Stomach (tissue), 8 donors: ENCODE measurements at regions not wholly inside any gene's neighbourhood (a gene's known extent, or its start where the extent isn't known, plus 50 kb on each side); places are given as distances from the start of the nearest gene placed in this dataset.

Experiments
- DNase-seq, 2 donors: peaks; one replicate each; pipeline versions ENCODE4 v3.0.0 to v3.0.0-alpha.2; 2013 to 2019
- H3K27ac ChIP-seq, 5 donors: fragments of 200-600 bp in 4 of 5; sonication (generic) in 4 of 5; one replicate each; pipeline ENCODE4 v1.5.1; 2013 to 2019; ENCODE audit warnings: mild to moderate bottlenecking in 1 of 5, moderate library complexity in 1 of 5
- H3K27me3 ChIP-seq, 3 donors: fragments of 200-600 bp; sonication (generic); one replicate each; pipeline ENCODE4 v1.5.1; 2017 to 2019; ENCODE audit warnings: mixed run types in 1 of 3
- H3K36me3 ChIP-seq, 4 donors: fragments of 200-600 bp; sonication (generic); 1 replicate in 3 of 4; 2 replicates in 1 of 4; pipeline ENCODE4 v1.5.1; 2016 to 2019
- H3K4me1 ChIP-seq, 4 donors: fragments of 200-600 bp; sonication (generic); one replicate each; pipeline ENCODE4 v1.5.1; 2016 to 2019
- H3K4me3 ChIP-seq, 4 donors: fragments of 200-600 bp; sonication (generic) in 3 of 4; one replicate each; pipeline ENCODE4 v1.5.1; 2016 to 2019; ENCODE audit warnings: mild to moderate bottlenecking in 1 of 4
- H3K9me3 ChIP-seq, 4 donors: fragments of 200-600 bp; sonication (generic); one replicate each; pipeline ENCODE4 v1.5.1; 2016 to 2019
- CTCF ChIP-seq, 7 experiments: fragments of 450-650 bp in 4 of 7; fragments of 200-600 bp in 3 of 7; sonication (generic) in 3 of 7; IDR thresholded peaks; one replicate each; pipeline ENCODE4 v1.5.1; 2016 to 2019; ENCODE audit warnings: antibody characterized with exemption in 7 of 7, control low read depth in 2 of 7, mild to moderate bottlenecking in 1 of 7
- EP300 ChIP-seq: sonication (generic); formaldehyde crosslinking; IDR thresholded peaks from one replicate; pipeline ENCODE4 v1.6.1; 2017; ENCODE audit warnings: antibody characterized with exemption
- POLR2A ChIP-seq, 4 donors: fragments of 450-650 bp; IDR thresholded peaks; one replicate each; pipeline ENCODE4 v1.6.1; 2016; ENCODE audit warnings: antibody characterized with exemption in 4 of 4, control low read depth in 2 of 4, mild to moderate bottlenecking in 1 of 4, moderate library complexity in 1 of 4
- POLR2AphosphoS5 ChIP-seq, 3 donors: sonication (generic); formaldehyde crosslinking; IDR thresholded peaks; one replicate each; pipeline ENCODE4 v1.6.1; 2016; ENCODE audit warnings: antibody characterized with exemption in 3 of 3
- WGBS, 5 donors: extraction: QIAGEN DNeasy Blood & Tissue Kit in 3 of 5; methylation state at CpG; one replicate each; pipeline versions ENCODE4 v1.1.5 to v1.1.7; 2013 to 2018; 5-methylcytosine and 5-hydroxymethylcytosine counted together
- intact Hi-C: fragments of 100-400 bp; cut with DNase I; formaldehyde crosslinking; loops from one replicate; pipeline ENCODE4 v1.15.1; 2023; ENCODE audit warnings: low total_unique reads
- donor health status: healthy with polysubstance abuse.
- donor health status: Bipolar disorder and iron deficiency.
- donor health status: healthy.

- no peaks in the 10 kb centered on the region for H3K27me3 ChIP-seq
- WGBS, 5 donors, result 95 to 97% (median 96%) methylated on average over 16 to 23 of the region's 23 CpGs
- intact Hi-C loops, result no loop called here
- no peaks in the 10 kb centered on the region for H3K4me1 ChIP-seq
- H3K27ac ChIP-seq, result no peak overlapping the region
- no peaks in the 10 kb centered on the region for H3K36me3 ChIP-seq
- DNase-seq, result no peak
- TF ChIP-seq POLR2A (IDR thresholded peaks at IDR 0.05) (no peak), EP300 (no peak), CTCF (IDR thresholded peaks at IDR 0.05) (no peak), POLR2AphosphoS5 (IDR thresholded peaks at IDR 0.05) (no peak)
- H3K4me3 ChIP-seq, result no peak overlapping the region
- no peaks in the 10 kb centered on the region for H3K9me3 ChIP-seq
These were observed 169.2 kb downstream of the HINT1 start for GRCh38 chr5:130995851-130996250.

DNA sequence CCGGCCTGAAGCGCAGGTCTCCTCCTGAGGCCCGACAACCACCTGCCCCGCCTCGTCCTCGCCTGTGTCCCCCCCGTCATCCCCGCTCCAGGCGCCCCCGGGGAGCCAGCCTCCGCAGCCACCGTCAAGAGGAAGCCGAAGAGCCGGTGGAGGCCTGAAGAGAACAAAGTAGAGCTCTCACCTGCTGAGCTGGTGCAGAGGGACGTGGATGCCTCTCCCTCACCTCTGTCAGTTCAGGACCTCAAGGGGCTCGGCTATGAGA is 169.9 kb downstream of the HINT1 start:
- TF ChIP-seq EP300 (no peak), CTCF (IDR thresholded peaks at IDR 0.05) (no peak), POLR2A (IDR thresholded peaks at IDR 0.05) (no peak), POLR2AphosphoS5 (IDR thresholded peaks at IDR 0.05) (no peak)
- DNase-seq, result no peak
- 91 to 96% (median 95%) methylated on average over 16 of the region's 16 CpGs for WGBS, 5 donors
- intact Hi-C loops, result no loop called here
- no peaks in the 10 kb centered on the region for H3K9me3 ChIP-seq
- no peak overlapping the region for H3K4me3 ChIP-seq
- H3K4me1 ChIP-seq, result no peaks in the 10 kb centered on the region
- no peak overlapping the region for H3K27ac ChIP-seq
- H3K27me3 ChIP-seq, result no peaks in the 10 kb centered on the region
- H3K36me3 ChIP-seq, result no peaks in the 10 kb centered on the region

- H3K4me3 ChIP-seq, result no peak overlapping the region
- intact Hi-C loops, result no loop called here
- H3K4me1 ChIP-seq, result no peaks in the 10 kb centered on the region
- 90 to 93% (median 93%) methylated on average over 40 of the region's 40 CpGs for WGBS, 5 donors
- TF ChIP-seq EP300 (no peak), POLR2AphosphoS5 (IDR thresholded peaks at IDR 0.05) (no peak), CTCF (IDR thresholded peaks at IDR 0.05) (no peak)
- no peak overlapping the region for H3K27ac ChIP-seq
- H3K9me3 ChIP-seq, result no peaks in the 10 kb centered on the region
- H3K36me3 ChIP-seq, result no peaks in the 10 kb centered on the region
- no peaks in the 10 kb centered on the region for H3K27me3 ChIP-seq
- DNase-seq, result no peak
These were observed 170.4 kb downstream of the HINT1 start for GRCh38 chr5:130994496-130995253.

DNA sequence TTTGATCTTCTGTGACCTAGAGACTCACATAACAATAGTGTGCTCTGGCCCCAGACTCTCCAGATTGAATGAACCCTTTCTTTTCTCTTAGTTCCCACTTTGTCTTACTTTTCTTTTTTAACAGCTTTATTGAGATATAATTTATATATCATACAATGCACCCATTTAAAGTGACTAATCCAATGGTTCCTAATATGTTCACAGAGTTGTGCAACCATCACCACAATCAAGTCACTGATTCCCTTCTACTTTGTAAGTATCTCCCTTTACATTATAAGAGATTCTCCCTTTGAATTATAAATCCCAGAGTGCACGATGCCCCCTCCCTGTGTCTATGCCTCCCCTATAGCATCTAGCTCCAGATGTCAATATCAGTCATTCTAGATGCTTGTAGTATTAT is 172.4 kb downstream of the HINT1 start:
- H3K36me3 ChIP-seq, result no peaks in the 10 kb centered on the region
- intact Hi-C loops, result no loop called here

More for the DNA sequence above, 172.4 kb downstream of the HINT1 start:
- no peaks in the 10 kb centered on the region for H3K27me3 ChIP-seq
- no peaks in the 10 kb centered on the region for H3K9me3 ChIP-seq
- H3K27ac ChIP-seq, result no peak overlapping the region
- H3K4me3 ChIP-seq, result no peak overlapping the region
- TF ChIP-seq POLR2AphosphoS5 (IDR thresholded peaks at IDR 0.05), result no peak
- no peak for TF ChIP-seq EP300
- no peak for TF ChIP-seq POLR2A (IDR thresholded peaks at IDR 0.05)
- TF ChIP-seq CTCF (IDR thresholded peaks at IDR 0.05), result no peak
- no peaks in the 10 kb centered on the region for H3K4me1 ChIP-seq
- no peak for DNase-seq
- WGBS, 5 donors, result 0 to 34% (median 3%) methylated on average over 1 of the region's 1 CpG
